Activated T-helper 1 cell treated with anti-CD3 and anti-CD28 coated beads, Interleukin-12 subunit alpha, Interleukin-12 subunit beta, Interleukin-2, Interleukin-4 antibody, amounts not matched to agents 30 ng/mL and 10 ng/mL and 1 ng/mL, durations not matched to agents 14 hours and 24 hours and 36 hours (primary cell): ENCODE measurements at regions not wholly inside any gene's neighbourhood (a gene's known extent, or its start where the extent isn't known, plus 50 kb on each side); places are given as distances from the start of the nearest gene placed in this dataset.

Experiments used
- DNase-seq: peaks from one replicate; pipeline ENCODE4 v3.0.0; 2021; ENCODE audit warnings: low spot score
- H3K27ac Mint-ChIP-seq: one replicate; pipeline ENCODE4 v1.8.0; 2021; ENCODE audit warnings: mild to moderate bottlenecking, mixed read lengths
- H3K27me3 Mint-ChIP-seq: one replicate; pipeline ENCODE4 v1.8.0; 2022; ENCODE audit warnings: mild to moderate bottlenecking, moderate library complexity, mixed read lengths; ENCODE audit not compliant: insufficient read depth
- H3K36me3 Mint-ChIP-seq: one replicate; pipeline ENCODE4 v1.8.0; 2021; ENCODE audit warnings: low read depth, mixed read lengths
- H3K4me1 Mint-ChIP-seq: one replicate; pipeline ENCODE4 v1.8.0; 2021; ENCODE audit warnings: low read depth, mixed read lengths
- H3K4me3 Mint-ChIP-seq: one replicate; pipeline ENCODE4 v1.8.0; 2021; ENCODE audit warnings: mild to moderate bottlenecking, moderate library complexity, mixed read lengths
- H3K9me3 Mint-ChIP-seq: one replicate; pipeline ENCODE4 v1.8.0; 2021; ENCODE audit warnings: mixed read lengths
- intact Hi-C: fragments of 100-400 bp; cut with micrococcal nuclease; formaldehyde crosslinking; loops from one replicate; pipeline ENCODE4 v1.15.1; 2024

DNA sequence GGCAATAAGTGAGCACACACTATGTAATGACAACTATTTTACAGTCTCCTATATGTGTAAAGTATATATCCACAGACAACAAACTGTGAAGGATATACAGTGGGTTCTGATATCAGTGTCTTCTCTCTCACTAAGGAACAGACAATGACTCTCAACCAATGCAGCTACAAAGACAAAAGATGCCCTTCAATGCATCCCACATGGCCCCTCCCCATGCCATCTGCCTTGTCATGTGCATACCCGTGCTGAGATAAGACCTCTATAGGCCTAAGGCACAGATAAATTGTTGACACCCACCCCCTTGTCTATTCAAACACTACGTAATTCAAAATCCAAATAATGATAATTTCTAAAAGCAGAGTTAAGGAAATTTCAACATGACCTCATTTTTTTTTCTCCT is 1123.5 kb upstream of the MAP3K7 start:
- no peak for DNase-seq
- intact Hi-C loops, result no loop called here

DNA sequence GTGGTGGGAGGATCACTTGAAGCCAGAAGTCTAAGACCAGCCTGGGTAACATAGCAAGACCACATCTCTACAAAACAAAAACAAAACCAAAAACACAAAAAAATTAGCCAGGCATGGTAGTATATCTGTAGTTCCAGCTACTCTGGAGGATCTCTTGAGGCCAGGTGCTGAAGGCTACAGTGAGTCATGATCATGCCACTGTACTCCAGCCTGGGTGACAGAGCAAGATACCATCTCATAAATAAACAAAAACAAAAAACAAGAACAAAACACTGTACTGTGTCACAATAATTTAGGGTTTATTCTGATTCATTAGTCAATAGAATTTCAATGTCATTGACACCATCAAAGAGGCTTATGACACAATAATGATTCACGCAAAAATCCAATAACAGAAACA is 1121.7 kb upstream of the MAP3K7 start:
- Mint-ChIP-seq H3K27ac (no peak overlapping the region), H3K36me3 (no peaks in the 10 kb centered on the region), H3K9me3 (no peaks in the 10 kb centered on the region), H3K4me3 (no peak overlapping the region), H3K4me1 (no peaks in the 10 kb centered on the region), H3K27me3 (no peaks in the 10 kb centered on the region)
- no peak for DNase-seq
- intact Hi-C loops, result no loop called here

More for the DNA sequence above, 1123.5 kb upstream of the MAP3K7 start:
- Mint-ChIP-seq H3K4me3 (no peak overlapping the region), H3K36me3 (no peaks in the 10 kb centered on the region), H3K27me3 (no peaks in the 10 kb centered on the region), H3K9me3 (no peaks in the 10 kb centered on the region), H3K4me1 (no peaks in the 10 kb centered on the region), H3K27ac (no peak overlapping the region)

DNA sequence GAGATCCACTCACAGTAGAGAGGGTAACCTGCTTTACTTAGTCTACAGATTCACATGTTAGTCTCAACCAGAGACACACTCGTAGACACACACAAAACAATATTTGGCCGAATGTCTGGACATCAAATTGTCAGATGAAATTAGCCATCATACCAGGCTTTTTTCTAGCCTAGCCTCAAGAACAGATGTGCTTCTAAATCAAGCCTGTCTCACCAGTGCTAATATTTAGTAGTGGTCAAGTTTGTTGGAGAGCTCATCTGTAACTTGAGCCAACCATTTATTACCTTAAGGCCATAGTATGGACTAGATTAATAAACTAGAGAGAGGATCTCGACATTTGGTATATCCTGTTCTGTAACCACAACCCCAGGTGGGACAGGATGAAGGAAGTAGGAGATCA is 1118.8 kb upstream of the MAP3K7 start:
- Mint-ChIP-seq H3K36me3 (no peaks in the 10 kb centered on the region), H3K9me3 (peaks cover 5% of the 10 kb centered on the region), H3K27me3 (no peaks in the 10 kb centered on the region), H3K4me3 (no peak overlapping the region), H3K27ac (no peak overlapping the region), H3K4me1 (no peaks in the 10 kb centered on the region)
- intact Hi-C loops, result no loop called here
- no peak for DNase-seq

DNA sequence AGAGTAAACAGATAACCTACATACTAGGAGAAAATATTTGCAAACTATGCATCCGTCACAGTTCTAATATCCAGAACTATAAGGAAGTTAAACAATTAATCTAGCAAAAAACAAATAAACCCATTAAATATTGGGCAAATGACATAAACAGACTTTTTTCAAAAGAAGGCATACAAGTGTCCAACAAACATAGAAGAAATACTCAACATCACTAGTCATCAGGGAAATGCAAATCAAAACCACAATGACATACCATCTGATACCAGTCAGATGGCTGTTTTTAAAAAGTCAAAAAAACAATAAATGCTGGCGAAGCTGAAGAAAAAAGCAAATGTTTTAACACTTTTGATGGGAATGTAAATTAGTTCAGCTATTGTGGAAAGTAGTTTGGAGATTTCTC is 1117.7 kb upstream of the MAP3K7 start:
- no peaks in the 10 kb centered on the region for H3K27me3 Mint-ChIP-seq
- no peaks in the 10 kb centered on the region for H3K4me1 Mint-ChIP-seq
- H3K36me3 Mint-ChIP-seq, result no peaks in the 10 kb centered on the region
- peaks cover 5% of the 10 kb centered on the region for H3K9me3 Mint-ChIP-seq
- no peak overlapping the region for H3K27ac Mint-ChIP-seq
- no peak for DNase-seq
- intact Hi-C loops, result no loop called here
- H3K4me3 Mint-ChIP-seq, result no peak overlapping the region

DNA sequence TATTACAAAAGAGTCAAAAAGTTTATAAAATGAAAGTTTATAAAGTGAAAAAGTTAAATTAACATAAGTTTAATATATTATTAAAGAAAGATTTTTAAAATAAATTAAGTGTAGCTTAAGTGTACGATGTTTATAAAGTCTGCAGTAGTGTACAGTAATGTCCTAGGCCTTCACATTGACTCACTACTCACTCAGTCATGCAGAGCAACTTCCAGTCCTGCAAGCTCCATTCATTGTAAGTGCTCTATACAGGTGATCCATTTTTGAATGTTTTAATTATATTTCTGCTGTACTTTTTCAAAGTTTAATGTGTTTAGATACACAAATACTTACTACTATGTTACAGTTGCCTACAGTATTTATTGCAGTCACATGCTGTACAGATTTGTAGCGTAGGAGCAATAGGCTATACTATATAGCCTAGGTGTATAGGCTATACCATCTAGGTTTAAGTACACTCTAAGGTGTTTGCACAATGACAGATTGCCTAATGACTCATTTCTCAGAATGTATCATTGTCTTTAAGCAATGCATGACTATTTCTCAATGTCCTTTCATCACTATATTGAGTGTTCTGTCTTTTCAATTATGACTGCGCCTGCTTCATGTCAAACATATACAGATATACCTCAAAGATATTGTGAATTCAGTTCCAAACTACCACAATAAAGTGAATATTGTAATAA is 1110.3 kb upstream of the MAP3K7 start:
- no peaks in the 10 kb centered on the region for H3K36me3 Mint-ChIP-seq

DNA sequence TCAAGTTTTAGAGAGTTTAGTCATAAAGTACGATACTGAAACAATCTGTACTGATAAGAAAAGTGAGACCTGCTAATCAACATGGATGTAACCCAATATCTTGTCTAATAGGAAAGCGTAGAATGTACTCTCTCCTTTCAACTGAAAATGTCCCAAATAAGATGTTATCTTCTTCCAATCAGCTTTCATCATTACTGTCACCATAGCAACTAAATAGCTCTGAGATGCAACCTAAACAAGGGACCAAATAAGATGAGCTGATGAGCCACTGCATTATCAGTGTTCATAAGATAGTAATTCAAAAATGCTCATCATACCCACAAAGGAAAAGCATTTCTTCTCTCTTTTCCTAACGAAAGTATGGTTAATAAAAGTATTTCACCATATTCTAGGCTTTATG is 1108.3 kb upstream of the MAP3K7 start:
- H3K4me3 Mint-ChIP-seq, result no peak overlapping the region
- H3K27me3 Mint-ChIP-seq, result no peaks in the 10 kb centered on the region
- no peak overlapping the region for H3K27ac Mint-ChIP-seq
- no peaks in the 10 kb centered on the region for H3K36me3 Mint-ChIP-seq
- no peak for DNase-seq
- no peaks in the 10 kb centered on the region for H3K9me3 Mint-ChIP-seq
- H3K4me1 Mint-ChIP-seq, result no peaks in the 10 kb centered on the region
- intact Hi-C loops, result no loop called here

More for the DNA sequence above, 1110.3 kb upstream of the MAP3K7 start:
- no peak for DNase-seq
- Mint-ChIP-seq H3K4me1 (no peaks in the 10 kb centered on the region), H3K27ac (no peak overlapping the region), H3K27me3 (no peaks in the 10 kb centered on the region), H3K9me3 (peaks cover 5% of the 10 kb centered on the region), H3K4me3 (no peak overlapping the region)
- intact Hi-C loops, result no loop called here

DNA sequence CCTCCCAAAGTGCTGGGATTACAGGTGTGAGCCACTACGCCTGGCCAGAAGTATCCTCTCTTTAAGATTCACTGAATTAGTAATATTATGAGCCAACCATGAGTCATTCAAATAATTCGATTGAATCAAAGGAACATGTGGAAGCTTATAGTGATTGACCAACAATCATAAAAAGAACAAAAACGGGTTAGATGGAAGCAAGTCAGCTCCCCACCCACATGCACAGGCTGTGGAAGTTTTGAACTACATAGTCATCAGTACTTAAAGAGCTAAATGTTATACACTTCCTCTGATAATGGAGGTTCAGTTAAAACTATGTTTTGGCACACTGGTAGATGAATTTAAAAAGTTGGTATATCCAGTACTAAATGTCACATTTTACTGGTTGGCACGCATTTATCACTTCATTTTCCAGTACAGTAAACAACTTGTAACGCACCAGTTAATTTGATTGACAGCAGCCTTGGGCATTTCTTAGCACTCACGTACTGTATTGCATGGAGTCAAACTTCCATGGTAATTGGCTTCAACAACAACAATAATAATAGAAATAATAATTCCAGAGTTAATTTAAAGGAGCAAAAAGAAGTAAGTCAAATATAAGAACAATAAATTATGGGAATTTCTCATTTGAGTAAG is 1107.3 kb upstream of the MAP3K7 start:
- Mint-ChIP-seq H3K4me1 (no peaks in the 10 kb centered on the region), H3K27ac (no peak overlapping the region), H3K36me3 (no peaks in the 10 kb centered on the region), H3K27me3 (no peaks in the 10 kb centered on the region), H3K9me3 (no peaks in the 10 kb centered on the region), H3K4me3 (no peak overlapping the region)
- no peak for DNase-seq
- intact Hi-C loops, result no loop called here

DNA sequence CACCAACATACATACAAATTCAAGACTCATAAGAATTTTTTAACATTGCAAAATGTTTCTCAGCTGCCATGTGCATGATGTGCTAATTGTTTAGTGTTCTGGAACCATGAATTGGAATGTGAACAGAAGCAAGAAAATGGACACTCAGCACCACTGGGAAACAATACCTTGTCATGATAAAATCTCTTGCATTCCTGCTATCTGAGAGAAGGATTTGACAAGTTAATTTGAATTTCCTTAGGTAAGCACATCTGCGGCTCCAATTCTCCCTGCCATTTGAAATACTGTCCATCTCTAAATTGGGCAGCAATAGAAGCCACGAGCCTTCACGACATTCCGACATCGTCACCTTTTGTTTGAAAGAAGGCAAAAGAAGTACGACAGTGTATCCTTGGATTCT is 1104.6 kb upstream of the MAP3K7 start:
- Mint-ChIP-seq H3K4me3 (no peak overlapping the region), H3K27me3 (no peaks in the 10 kb centered on the region), H3K4me1 (no peaks in the 10 kb centered on the region), H3K36me3 (no peaks in the 10 kb centered on the region), H3K9me3 (no peaks in the 10 kb centered on the region), H3K27ac (no peak overlapping the region)
- intact Hi-C loops, result no loop called here
- no peak for DNase-seq

DNA sequence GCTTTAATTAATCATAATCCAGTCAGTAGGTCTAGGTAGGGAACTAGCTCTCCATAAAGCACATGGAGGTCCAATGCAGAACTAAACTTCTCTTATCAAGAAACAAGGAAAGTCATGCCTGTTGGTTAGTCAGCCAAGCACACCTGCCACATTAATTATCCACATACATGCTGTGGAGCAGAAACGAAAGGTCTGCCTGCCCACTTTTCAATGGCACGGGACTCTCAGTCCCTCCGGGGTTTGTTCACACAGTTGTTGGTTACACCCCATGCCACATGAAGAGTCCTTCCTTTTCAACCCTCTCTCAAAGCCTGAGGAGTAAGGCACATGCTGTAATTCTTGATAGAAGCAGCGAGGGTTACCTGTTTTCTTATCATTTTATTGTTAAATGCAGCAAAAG is 1096.4 kb upstream of the MAP3K7 start:
- Mint-ChIP-seq H3K4me3 (no peak overlapping the region), H3K4me1 (no peaks in the 10 kb centered on the region), H3K27ac (no peak overlapping the region), H3K9me3 (no peaks in the 10 kb centered on the region), H3K36me3 (no peaks in the 10 kb centered on the region), H3K27me3 (no peaks in the 10 kb centered on the region)
- intact Hi-C loops, result no loop called here
- DNase-seq, result no peak

DNA sequence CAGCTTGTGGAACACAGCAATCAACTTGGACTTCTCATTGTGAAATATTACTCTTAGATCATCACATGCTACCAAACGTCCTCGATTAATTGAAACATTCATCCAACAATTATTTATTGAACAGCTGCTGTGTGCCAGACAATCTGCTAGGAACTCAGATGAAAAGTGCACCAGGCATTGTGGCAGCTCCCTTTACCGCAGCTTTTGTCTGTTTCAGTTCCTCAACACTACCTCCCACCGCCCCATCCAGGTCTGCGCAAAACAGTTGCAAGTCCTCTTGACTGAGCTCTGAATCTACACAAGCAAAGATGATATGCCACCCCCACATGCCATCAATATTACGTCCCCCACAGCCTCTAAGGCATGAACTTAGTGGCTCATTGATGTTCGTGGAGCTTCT is 1094.4 kb upstream of the MAP3K7 start:
- no peaks in the 10 kb centered on the region for H3K27me3 Mint-ChIP-seq
- H3K4me1 Mint-ChIP-seq, result no peaks in the 10 kb centered on the region
- intact Hi-C loops, result no loop called here
- H3K4me3 Mint-ChIP-seq, result no peak overlapping the region
- H3K27ac Mint-ChIP-seq, result no peak overlapping the region
- DNase-seq, result no peak
- no peaks in the 10 kb centered on the region for H3K9me3 Mint-ChIP-seq
- H3K36me3 Mint-ChIP-seq, result no peaks in the 10 kb centered on the region

DNA sequence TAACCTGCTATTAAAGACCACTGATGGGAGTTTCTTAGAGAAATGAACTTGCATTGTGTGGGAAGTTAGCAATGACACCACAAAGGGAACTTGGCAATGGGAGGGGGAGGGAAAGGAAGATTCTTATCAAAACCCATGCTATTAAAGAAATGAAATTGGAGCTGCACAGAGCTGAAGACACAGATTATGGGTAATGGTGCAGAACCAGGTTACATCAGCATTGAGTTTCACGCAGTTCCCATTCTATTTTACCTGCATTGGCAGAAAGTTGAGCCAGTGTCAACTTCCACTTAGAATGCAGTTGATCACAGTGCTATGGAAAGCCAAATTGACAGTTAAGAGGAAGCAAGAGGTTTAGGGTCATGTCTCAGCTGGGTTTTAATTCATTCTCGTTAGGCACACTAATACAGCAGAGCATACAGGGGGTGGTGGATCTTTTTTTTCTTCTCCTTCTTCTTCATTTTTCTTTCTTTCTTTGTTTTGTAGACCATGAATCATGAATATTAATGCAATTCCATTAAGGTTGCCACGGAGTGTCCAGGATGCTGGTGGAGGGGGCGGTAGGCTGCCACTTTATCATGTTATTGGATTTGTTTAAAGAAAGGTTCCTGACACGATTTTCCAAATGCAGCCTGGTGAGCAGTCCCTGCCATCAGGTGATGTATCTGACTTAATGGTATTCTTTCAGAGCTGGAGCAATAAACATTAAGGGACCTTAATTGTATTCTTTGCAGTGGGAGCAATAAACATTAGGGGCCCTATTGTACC is 1092.0 kb upstream of the MAP3K7 start:
- no peak overlapping the region for H3K27ac Mint-ChIP-seq
- intact Hi-C loops, result no loop called here
- H3K9me3 Mint-ChIP-seq, result no peaks in the 10 kb centered on the region
- no peaks in the 10 kb centered on the region for H3K27me3 Mint-ChIP-seq
- DNase-seq, result no peak
- no peak overlapping the region for H3K4me3 Mint-ChIP-seq
- no peaks in the 10 kb centered on the region for H3K4me1 Mint-ChIP-seq
- no peaks in the 10 kb centered on the region for H3K36me3 Mint-ChIP-seq

DNA sequence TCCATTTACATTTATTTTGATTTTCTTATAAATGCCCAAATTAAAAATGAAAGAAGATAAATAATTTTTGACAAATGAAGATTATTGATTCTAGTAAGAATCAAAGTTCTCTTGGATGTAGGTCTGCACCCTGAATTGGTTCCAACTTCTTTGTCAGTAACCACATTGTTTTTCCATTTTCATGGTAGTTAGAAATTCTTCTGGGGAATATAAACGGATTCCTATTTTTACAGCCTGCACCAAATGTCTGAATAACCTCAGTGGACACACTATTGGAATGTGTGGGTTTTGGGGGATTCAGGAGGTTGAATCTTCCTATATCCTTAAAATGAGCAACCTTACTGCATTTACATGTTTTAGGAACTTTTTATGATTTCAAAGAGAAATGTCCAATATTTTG is 1085.3 kb upstream of the MAP3K7 start:
- Mint-ChIP-seq H3K27me3 (no peaks in the 10 kb centered on the region), H3K4me1 (no peaks in the 10 kb centered on the region), H3K27ac (no peak overlapping the region), H3K9me3 (no peaks in the 10 kb centered on the region), H3K4me3 (no peak overlapping the region), H3K36me3 (no peaks in the 10 kb centered on the region)
- intact Hi-C loops, result no loop called here
- DNase-seq, result no peak

DNA sequence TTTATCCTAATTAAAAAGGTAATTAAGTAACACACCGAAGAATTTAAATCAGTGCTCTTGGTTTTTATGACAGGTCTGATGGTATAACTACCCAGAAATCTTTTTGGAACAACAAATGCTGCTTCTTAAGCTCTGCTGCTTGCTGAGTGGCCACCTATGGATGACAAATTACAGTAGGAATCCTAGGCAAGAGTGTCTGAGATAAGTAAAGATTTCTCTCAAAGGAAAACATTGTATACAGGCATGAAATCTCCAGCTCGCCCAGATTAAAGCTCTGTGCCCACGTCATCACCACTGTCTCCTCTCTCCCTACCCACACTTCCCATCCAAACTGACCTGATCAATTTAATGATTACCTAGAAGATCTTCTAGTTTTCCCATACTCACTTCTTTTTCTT is 1083.0 kb upstream of the MAP3K7 start:
- Mint-ChIP-seq H3K36me3 (no peaks in the 10 kb centered on the region), H3K4me3 (no peak overlapping the region), H3K4me1 (no peaks in the 10 kb centered on the region), H3K27me3 (no peaks in the 10 kb centered on the region), H3K9me3 (no peaks in the 10 kb centered on the region), H3K27ac (no peak overlapping the region)
- intact Hi-C loops, result no loop called here
- DNase-seq, result no peak
